HG03095 (cell line): ENCODE measurements at regions not wholly inside any gene's neighbourhood (a gene's known extent, or its start where the extent isn't known, plus 50 kb on each side); places are given as distances from the start of the nearest gene placed in this dataset.
"Not testable (repeated sequence)": the region's sequence is repeated elsewhere in the genome, so short reads cannot be mapped to it uniquely, and the experiment has no call there.

Experiments
- ATAC-seq: cut with Tn5 transposase; IDR thresholded peaks from one replicate; pipeline ENCODE4 v1.9.1; 2021; ENCODE audit warnings: moderate library complexity; ENCODE audit not compliant: unreplicated experiment

DNA sequence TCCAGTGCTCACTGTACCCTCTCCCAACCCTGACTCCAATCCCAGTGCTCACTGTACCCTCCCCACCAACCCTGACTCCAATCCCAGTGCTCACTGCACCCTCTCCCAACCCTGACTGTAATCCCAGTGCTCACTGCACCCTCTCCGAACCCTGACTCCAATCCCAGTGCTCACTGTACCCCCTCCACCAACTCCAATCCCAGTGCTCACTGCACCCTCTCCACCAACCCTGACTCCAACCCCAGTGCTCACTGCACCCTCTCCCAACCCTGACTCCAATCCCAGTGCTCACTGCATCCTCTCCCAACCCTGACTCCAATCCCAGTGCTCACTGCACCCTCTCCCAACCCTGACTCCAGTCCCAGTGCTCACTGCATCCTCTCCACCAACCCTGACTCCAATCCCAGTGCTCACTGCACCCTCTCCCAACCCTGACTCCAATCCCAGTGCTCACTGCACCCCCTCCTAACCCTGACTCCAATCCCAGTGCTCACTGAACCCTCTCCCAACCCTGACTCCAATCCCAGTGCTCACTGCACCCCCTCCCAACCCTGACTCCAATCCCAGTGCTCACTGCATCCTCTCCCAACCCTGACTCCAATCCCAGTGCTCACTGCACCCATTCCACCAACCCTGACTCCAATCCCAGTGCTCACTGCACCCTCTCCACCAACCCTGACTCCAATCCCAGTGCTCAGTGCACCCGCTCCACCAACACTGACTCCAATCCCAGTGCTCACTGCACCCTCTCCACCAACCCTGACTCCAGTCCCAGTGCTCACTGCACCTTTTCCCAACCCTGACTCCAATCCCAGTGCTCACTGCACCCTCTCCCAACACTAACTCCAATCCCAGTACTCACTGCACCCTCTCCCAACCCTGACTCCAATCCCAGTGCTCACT, 136.3 kb upstream of the ZNF618 start:
- ATAC-seq = not testable (repeated sequence)

DNA sequence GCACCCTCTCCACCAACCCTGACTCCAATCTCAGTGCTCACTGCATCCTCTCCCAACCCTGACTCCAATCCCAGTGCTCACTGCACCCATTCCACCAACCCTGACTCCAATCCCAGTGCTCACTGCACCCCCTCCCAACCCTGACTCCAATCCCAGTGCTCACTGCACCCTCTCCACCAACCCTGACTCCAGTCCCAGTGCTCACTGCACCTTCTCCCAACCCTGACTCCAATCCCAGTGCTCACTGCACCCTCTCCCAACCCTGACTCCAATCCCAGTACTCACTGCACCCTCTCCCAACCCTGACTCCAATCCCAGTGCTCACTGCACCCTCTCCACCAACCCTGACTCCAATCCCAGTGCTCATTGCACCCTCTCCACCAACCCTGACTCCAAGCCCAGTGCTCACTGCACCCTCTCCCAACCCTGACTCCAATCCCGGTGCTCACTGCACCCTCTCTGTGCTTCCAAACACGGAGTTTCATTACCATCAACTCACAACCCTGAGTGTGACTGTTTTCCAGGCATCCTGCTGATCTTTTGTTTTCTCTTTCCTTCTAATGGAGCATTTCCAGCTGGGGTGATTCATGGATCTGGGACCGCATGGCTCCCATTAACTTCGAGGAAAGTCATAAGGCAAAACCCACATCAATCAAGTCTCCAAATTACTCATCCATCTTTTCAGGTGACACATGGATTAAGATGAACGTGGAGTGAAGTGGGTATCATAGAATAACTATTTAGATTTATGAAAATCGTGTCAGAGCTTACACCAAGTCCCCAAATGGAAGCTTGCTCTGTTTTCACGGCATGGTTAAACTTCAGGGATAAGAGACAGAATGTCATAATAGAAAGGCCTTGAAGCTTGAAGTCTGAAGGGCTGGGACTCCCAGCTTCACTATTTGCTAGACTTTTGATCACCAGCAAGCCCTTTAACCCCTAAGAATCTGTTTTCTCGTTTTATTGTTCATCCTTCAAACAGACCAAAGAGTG, 135.3 kb upstream of the ZNF618 start:
- not testable (repeated sequence) for ATAC-seq

- no peak for ATAC-seq
Observed at GRCh38 chr9:113741886-113742854, 133.9 kb upstream of the ZNF618 start.

- no peak for ATAC-seq
Observed at GRCh38 chr9:113742878-113743277, 133.2 kb upstream of the ZNF618 start.

DNA sequence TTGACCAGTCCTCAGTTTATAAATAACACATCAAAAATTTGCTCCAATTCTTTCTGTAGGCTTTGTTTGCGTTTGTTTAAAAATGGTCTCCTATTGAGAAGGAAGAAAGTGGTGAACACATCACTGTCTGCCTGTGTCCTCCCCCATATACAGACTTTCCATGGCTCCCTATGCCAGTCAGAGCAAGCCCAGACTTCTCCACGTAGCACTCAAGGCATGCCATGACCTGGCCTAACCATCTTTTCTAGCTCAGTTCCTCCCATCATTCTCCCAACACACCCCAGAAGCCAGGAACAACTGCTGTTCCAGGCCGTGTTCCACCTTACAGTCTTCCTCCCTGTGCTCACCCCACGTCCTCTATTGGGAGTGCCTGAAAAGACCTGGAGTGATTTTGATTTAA, 129.6 kb upstream of the ZNF618 start:
- no peak for ATAC-seq

GRCh38 chr9:113748135-113748534, 128.0 kb upstream of the ZNF618 start:
- no peak for ATAC-seq

DNA sequence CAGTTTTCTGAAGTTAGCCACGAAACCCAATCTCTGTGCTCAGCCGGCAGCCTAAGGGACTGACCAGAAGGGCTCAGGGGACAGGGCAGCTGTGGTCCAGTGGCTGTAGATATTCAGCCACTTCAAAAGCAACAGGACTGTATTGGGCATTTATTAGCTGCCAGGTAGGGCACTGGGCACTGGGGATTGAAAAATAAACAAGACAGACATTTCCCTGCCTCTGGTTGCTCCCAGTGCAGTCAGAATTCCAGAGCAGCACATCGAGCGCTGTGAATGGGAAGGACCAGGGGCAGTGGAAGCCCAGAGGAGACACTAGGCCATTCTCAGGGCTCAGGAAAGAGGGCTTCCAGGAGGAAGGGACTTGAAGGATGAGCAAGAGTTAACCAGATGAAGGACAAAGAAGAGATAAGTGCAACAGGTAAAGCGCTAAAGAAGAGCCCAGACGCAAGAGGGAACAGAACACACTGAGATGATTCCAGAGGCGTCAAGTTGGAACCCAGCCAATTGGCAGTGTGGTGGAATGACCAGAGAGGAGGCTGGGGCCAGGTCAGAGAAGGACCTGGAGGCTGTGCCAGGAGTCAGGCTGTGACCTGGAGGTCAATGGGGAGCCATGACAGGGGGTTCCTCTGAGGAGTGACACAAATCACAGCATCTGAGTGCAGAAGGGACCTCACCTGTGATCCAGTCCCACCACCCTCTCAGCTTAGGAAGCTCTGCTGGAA, 122.5 kb upstream of the ZNF618 start:
- no peak for ATAC-seq

DNA sequence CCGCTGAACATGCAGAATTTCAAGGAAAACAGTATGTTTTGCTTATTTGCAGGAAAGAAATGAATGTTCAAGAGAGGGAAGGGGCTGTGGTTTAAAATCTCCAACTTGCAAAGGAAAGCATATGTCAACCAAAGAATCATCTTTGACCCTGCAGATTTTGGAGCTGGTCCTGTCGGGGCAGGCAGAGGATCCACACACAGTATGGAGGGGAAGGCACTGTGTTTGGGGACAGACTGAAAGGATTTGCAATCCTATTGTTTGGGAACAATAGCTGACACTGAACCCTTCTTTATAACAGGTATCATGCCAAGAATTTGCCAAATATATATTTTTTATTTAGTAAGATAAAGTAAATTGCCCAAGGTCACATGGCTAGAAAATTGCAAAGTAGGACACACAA, 121.4 kb upstream of the ZNF618 start:
- ATAC-seq = no peak

GRCh38 chr9:113755433-113755832, 120.7 kb upstream of the ZNF618 start:
- no peak for ATAC-seq

GRCh38 chr9:113756476-113757192, 119.5 kb upstream of the ZNF618 start:
- no peak for ATAC-seq

DNA sequence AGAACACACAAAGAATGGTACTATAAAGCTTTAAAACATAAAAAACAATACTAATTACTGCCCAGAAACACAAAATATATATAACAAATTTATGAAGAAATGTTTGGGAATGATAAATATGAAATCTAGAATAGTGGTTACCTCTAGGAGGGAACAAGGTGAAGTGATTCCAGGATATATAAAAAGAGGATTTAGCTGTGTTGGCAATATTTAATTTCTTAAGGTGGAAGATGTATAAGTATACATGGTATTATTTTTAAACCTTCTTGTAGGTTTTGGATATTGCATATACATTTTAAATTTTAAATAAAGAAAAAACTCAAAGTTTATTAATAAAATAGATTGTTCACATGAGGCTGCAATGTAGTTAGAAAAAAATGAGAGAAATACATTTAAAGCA, 112.7 kb upstream of the ZNF618 start:
- no peak for ATAC-seq

DNA sequence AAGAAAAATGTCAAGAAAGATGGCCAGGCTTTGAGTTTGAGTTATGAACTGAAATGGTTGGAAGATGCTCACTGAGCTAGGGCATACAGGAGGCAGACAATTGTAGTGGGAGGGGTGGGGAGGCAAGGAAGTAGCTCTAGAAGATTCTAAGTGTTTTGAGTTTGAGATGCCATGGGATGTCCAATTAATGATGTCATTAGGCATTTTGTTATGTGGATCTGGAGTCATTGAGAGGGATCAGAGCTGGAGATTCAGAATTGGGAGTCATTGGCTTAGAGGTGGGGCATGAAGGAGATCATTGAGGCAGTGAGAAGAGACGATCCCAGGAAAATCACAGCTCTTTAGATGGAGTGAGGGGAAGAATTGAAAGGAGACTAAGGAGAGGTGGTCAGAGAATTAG, 111.5 kb upstream of the ZNF618 start:
- ATAC-seq = no peak

GRCh38 chr9:113769412-113769811, 106.7 kb upstream of the ZNF618 start:
- ATAC-seq = no peak

DNA sequence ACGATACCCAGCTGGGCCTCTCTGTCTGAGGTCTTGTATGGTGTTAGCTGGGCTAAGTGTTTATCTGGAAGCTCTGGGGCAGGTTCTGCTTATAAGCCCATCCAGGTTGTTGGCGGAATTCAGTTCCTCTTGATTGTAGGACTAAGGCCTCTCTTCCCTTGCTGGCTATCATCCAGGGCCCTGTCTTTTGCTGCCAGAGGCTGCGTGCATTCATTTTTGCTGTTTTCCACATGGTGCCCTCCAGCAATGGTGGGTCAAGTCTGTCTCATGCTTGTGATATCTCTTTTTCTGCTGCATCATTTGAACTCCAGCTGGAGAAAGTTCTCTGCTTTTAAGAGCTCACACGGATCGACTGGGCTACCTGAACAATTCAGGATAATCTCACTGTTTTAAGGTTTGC, 105.7 kb upstream of the ZNF618 start:
- ATAC-seq = no peak

DNA sequence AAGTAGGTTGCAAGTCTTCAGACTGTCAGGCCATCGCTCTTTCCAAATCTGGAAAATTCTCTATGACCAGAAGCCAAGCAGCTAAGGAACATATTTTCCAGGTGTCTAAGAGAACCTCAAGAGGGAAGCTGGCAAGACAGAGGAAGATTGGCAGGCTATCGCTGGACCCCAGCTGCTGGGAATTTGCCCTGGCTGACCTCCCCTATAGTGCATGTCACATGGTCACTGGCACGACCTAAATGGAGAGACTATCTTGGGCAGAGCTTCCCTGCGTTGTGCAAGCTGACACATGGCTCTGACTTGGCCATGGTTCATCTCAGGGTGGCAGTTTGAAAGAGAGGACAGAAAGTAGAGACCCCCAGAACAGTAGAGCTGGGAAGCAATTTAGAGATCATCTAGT, 104.9 kb upstream of the ZNF618 start:
- ATAC-seq = no peak

DNA sequence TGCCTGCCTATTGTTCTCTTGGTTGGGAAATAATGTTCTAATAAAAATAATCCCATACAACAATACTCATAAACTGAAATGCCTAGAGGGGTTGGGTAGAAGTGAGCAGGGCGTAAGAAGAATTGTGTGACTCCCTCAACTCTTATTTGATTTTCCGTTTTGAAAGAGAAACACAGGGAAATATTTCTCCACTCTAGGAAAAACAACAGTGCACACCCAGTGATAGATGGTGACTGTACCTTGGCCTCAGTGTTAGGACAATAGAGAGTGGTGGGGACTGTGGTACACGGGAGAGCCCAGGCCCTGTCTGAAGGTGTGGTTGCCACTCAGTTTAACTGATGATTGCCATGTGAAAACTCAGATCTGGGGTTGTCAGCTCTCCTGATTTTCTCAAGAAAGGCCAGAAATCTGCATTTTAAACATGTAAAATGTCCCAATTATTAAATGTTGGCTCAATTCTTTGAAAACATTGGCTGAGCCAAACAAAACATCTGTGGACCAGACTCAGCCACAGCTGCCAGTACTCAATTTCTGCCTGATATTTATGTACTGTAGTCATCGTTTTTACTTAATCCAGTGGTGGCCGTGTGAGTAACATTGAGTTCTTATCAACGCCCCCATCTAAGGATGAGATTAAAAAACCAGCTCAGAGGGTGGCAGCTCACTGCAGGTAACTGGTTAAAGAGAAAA, 103.8 kb upstream of the ZNF618 start:
- ATAC-seq = no peak

DNA sequence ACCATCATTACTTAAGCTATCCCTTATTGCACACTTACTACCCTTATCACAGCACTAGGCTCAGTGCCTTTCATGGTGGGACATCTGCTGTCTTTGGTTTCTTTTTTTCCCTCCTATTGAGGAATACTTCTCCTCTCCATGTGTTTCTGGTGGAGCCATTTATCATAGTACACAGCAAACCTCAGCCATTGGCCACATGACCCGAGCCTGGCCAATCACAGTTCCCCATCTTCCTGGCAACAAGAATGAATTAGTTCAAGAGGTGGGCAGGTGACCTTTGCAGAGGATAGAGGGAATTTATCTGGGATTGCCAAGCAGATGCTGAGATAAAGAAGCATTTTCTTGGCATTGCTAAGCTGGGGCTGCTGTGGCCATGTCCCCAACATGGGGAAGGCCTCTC, 101.1 kb upstream of the ZNF618 start:
- no peak for ATAC-seq

DNA sequence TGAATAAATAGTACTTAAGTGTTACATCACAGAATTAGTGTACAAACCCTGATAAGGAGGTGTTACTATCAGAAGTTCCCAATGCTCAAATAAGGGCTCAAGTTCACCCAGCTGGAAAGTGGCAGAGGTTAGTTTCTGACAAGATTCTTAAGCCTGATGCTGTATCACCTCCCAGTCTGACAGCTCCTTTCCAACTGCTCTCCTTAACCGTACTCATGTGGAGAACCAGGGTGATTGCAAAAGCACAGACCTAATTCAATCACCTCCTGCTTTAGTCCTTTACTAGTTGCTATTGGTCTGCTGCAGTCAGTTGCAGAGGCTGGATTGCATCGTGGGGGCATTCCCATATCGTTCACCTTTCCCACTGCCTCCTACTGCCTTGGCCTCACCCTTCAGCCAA, 100.4 kb upstream of the ZNF618 start:
- no peak for ATAC-seq

GRCh38 chr9:113776194-113776593, 99.9 kb upstream of the ZNF618 start:
- ATAC-seq = no peak
